ENCODE measurements at regions not wholly inside any gene's neighbourhood (a gene's known extent, or its start where the extent isn't known, plus 50 kb on each side); places are given as distances from the start of the nearest gene placed in this dataset.
"Not testable (repeated sequence)": the region's sequence is repeated elsewhere in the genome, so short reads cannot be mapped to it uniquely, and the experiment has no call there.

DNA sequence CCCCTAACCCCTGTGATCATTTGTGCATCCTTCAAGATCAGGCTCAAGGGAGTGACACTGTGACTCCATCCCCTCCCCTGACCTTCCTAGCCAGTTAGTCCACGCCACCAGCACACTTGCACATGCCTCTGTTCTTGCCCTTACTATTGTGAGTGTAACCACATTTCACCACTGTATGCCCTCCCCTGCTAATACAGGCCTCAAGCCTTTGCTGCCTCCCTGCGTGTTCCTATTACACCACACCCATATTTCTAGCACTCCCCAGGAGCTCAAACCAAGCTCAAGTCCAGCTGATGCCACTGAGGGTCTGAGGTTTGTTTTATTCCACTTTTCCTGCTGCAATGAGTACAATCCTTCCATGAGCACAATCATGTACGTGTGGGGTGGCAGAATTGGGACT is 119.3 kb upstream of the FOXN2 start:
- Mint-ChIP-seq H3K9me3 (ENCODE audit: unreplicated experiment) (peaks cover 22% of the 10 kb centered on the region), H3K4me1 (ENCODE audit: low read depth, unreplicated experiment) (peaks cover 51% of the 10 kb centered on the region), H3K27ac (ENCODE audit: unreplicated experiment) (peak overlapping the region; percentile 94), H3K36me3 (ENCODE audit: unreplicated experiment) (no peaks in the 10 kb centered on the region), H3K27me3 (ENCODE audit: unreplicated experiment) (peaks cover 15% of the 10 kb centered on the region), H3K4me3 (ENCODE audit: unreplicated experiment) (peak overlapping the region; percentile 13)
- no peak for DNase-seq
- TF ChIP-seq, protein P1, sequence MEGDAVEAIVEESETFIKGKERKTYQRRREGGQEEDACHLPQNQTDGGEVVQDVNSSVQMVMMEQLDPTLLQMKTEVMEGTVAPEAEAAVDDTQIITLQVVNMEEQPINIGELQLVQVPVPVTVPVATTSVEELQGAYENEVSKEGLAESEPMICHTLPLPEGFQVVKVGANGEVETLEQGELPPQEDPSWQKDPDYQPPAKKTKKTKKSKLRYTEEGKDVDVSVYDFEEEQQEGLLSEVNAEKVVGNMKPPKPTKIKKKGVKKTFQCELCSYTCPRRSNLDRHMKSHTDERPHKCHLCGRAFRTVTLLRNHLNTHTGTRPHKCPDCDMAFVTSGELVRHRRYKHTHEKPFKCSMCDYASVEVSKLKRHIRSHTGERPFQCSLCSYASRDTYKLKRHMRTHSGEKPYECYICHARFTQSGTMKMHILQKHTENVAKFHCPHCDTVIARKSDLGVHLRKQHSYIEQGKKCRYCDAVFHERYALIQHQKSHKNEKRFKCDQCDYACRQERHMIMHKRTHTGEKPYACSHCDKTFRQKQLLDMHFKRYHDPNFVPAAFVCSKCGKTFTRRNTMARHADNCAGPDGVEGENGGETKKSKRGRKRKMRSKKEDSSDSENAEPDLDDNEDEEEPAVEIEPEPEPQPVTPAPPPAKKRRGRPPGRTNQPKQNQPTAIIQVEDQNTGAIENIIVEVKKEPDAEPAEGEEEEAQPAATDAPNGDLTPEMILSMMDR (IDR thresholded peaks at IDR 0.05; ENCODE audit: partially characterized antibody, unreplicated experiment) = no peak

DNA sequence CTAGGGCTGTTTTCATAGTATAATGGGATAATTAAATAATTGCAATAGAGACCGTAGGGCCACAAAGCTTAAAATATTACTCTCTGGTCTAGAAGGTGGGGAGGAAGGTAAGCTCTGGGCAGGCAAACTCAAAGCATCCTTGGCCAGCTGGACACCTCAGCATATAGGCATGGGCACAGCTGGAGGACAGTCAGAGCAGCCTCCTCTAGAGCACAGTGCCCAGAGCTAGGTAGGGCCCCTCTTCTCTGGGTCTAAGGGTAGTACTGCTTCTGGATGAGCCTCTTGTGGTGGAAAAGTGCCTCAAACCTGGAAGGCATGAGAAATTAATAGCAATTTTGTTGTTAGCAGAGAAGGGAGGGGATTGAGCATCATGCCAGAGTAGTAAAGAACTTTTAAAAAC is 116.9 kb upstream of the FOXN2 start:
- DNase-seq = no peak
- TF ChIP-seq, protein P1 (IDR thresholded peaks at IDR 0.05; ENCODE audit: partially characterized antibody, unreplicated experiment) = no peak
- Mint-ChIP-seq H3K36me3 (ENCODE audit: unreplicated experiment) (no peaks in the 10 kb centered on the region), H3K27me3 (ENCODE audit: unreplicated experiment) (peaks cover 15% of the 10 kb centered on the region), H3K9me3 (ENCODE audit: unreplicated experiment) (peaks cover 22% of the 10 kb centered on the region), H3K4me3 (ENCODE audit: unreplicated experiment) (no peak overlapping the region), H3K27ac (ENCODE audit: unreplicated experiment) (peak overlapping the region; percentile 98), H3K4me1 (ENCODE audit: low read depth, unreplicated experiment) (peaks cover 52% of the 10 kb centered on the region)

DNA sequence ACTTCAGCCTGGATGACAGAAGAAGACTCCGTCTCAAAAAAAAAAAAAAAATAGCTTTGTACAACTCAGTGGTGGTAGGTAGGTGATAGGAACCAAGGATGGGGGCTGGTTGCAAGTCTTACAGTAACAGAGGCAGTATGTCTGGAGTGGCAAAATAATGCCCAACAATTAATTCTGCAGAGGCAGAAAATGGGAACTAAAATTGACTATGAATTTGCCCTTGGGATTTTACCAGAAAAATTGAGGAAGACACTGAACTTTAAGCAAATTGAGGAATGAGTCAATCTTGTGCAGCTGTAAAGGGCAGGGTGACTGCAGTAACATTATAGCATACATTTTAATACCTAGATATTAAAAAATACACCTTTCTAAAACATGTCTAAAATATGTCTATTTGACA is 116.1 kb upstream of the FOXN2 start:
- Mint-ChIP-seq H3K27me3 (ENCODE audit: unreplicated experiment) (peaks cover 15% of the 10 kb centered on the region), H3K27ac (ENCODE audit: unreplicated experiment) (peak overlapping the region; percentile 98)

DNA sequence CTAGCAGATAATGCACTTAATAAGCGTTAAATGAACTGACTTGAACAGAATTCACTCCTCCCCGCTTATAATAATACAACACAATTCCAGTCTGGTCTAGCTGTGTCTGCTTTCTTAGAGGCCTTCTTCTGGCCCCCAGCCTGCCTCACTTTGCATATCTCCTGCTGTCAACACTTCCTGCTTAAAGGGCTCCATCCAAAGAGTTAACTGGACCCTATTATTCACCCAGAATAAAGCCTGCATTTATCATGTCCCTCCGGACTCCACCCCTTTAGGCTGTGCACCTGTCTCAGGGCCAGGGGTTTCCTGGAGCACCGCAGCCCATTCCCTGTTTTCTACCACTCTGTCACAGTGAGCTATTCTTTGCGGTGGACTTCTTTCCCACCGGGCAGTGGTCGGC is 115.4 kb upstream of the FOXN2 start:
- Mint-ChIP-seq H3K36me3 (ENCODE audit: unreplicated experiment) (no peaks in the 10 kb centered on the region), H3K27me3 (ENCODE audit: unreplicated experiment) (peaks cover 14% of the 10 kb centered on the region), H3K4me1 (ENCODE audit: low read depth, unreplicated experiment) (peaks cover 47% of the 10 kb centered on the region), H3K4me3 (ENCODE audit: unreplicated experiment) (no peak overlapping the region), H3K27ac (ENCODE audit: unreplicated experiment) (peak overlapping the region; percentile 72), H3K9me3 (ENCODE audit: unreplicated experiment) (peaks cover 19% of the 10 kb centered on the region)
- no peak for DNase-seq
- TF ChIP-seq, protein P1 (IDR thresholded peaks at IDR 0.05; ENCODE audit: partially characterized antibody, unreplicated experiment) = no peak

More for the DNA sequence above, 116.1 kb upstream of the FOXN2 start:
- TF ChIP-seq, protein P1 (IDR thresholded peaks at IDR 0.05; ENCODE audit: partially characterized antibody, unreplicated experiment) = no peak
- Mint-ChIP-seq H3K36me3 (ENCODE audit: unreplicated experiment) (no peaks in the 10 kb centered on the region), H3K4me1 (ENCODE audit: low read depth, unreplicated experiment) (peaks cover 50% of the 10 kb centered on the region), H3K4me3 (ENCODE audit: unreplicated experiment) (no peak overlapping the region), H3K9me3 (ENCODE audit: unreplicated experiment) (peaks cover 22% of the 10 kb centered on the region)
- no peak for DNase-seq

DNA sequence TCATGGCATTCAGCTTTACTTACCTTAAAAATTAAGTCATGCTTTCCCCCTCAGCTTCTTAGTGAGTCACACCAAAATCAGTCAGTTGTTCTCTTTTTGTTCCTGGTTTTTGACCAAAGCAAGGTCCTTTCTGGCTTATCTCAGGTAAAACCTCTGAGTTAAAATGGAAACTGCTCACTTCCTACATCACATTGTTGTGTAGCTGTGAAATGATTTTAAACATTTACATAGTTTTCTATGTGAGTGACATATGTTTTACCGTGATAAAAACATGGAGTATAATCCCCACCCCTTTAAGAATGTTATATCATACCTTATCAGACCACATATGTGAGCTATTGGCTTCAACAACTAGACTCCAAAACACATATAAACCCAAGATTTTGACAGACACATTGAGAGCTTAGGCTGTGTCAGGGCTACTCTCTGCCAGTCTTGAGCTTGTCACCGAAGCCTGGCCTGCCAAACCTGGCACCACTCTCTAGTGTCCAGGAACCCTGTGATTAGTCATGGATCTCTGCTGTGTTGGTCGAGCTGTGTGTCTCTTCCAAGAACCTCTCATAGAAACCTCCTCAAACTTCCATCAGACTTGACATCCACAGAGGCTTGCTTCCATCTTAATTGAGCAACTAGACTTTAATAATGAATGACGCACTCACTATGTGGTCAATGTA is 113.7 kb upstream of the FOXN2 start:
- Mint-ChIP-seq H3K36me3 (ENCODE audit: unreplicated experiment) (no peaks in the 10 kb centered on the region), H3K4me1 (ENCODE audit: low read depth, unreplicated experiment) (peaks cover 43% of the 10 kb centered on the region), H3K27me3 (ENCODE audit: unreplicated experiment) (peaks cover 9% of the 10 kb centered on the region), H3K4me3 (ENCODE audit: unreplicated experiment) (no peak overlapping the region), H3K27ac (ENCODE audit: unreplicated experiment) (no peak overlapping the region), H3K9me3 (ENCODE audit: unreplicated experiment) (peaks cover 11% of the 10 kb centered on the region)
- TF ChIP-seq, protein P1 (IDR thresholded peaks at IDR 0.05; ENCODE audit: partially characterized antibody, unreplicated experiment) = no peak
- DNase-seq = no peak

DNA sequence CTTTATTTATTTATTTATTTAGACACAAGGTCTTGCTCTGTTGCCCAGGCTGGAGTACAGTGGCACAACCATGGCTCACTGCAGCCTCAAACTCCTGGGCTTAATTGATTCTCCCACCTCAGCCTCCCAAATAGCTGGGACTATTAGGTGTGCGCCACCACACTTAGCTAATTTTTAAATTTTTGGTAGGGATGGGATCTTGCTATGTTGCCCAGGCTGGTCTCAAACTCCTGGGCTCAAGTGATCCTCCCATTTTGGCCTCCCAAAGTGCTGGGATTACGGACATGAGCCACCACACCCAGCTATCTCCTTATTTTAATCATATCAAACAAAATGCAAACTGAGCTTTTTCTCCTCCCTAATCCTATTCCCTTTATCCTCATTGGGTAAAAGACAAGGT is 113.0 kb upstream of the FOXN2 start:
- not testable (repeated sequence) for H3K27me3 Mint-ChIP-seq (ENCODE audit: unreplicated experiment); H3K36me3 Mint-ChIP-seq (ENCODE audit: unreplicated experiment); H3K4me3 Mint-ChIP-seq (ENCODE audit: unreplicated experiment); DNase-seq; H3K27ac Mint-ChIP-seq (ENCODE audit: unreplicated experiment); H3K9me3 Mint-ChIP-seq (ENCODE audit: unreplicated experiment)
- H3K4me1 Mint-ChIP-seq (ENCODE audit: low read depth, unreplicated experiment) = peaks cover 41% of the 10 kb centered on the region
